CD4-positive, alpha-beta T cell treated with Interleukin-1 beta for 1 hour (primary cell): ENCODE measurements at regions not wholly inside any gene's neighbourhood (a gene's known extent, or its start where the extent isn't known, plus 50 kb on each side); places are given as distances from the start of the nearest gene placed in this dataset.
"Not testable (repeated sequence)": the region's sequence is repeated elsewhere in the genome, so short reads cannot be mapped to it uniquely, and the experiment has no call there.

Source experiments
- DNase-seq, 2 donors: peaks; one replicate each; pipeline ENCODE4 v3.0.0-alpha.2; 2020 to 2022

DNA sequence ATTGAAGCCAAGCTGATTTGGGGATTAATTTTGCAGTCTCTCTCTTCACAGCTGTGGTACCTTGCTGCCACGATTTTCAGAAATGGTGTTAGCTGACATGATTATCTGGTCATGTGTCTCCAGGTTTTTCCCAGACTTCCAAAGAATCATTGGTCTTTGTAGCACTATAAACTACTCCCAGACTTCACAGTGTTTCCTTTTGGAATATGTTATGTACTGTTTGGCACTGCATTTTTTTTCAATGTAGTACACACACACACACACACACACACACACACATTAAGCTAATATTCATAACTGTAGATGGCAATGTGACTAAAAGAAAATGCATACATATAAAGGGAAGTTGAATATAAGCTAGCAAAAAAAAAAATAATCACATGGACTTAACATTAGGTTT, 856.6 kb upstream of the SPRY2 start:
- DNase-seq, result no peak

- no peak for DNase-seq
These were observed 853.4 kb upstream of the SPRY2 start for GRCh38 chr13:81194362-81194761.

DNA sequence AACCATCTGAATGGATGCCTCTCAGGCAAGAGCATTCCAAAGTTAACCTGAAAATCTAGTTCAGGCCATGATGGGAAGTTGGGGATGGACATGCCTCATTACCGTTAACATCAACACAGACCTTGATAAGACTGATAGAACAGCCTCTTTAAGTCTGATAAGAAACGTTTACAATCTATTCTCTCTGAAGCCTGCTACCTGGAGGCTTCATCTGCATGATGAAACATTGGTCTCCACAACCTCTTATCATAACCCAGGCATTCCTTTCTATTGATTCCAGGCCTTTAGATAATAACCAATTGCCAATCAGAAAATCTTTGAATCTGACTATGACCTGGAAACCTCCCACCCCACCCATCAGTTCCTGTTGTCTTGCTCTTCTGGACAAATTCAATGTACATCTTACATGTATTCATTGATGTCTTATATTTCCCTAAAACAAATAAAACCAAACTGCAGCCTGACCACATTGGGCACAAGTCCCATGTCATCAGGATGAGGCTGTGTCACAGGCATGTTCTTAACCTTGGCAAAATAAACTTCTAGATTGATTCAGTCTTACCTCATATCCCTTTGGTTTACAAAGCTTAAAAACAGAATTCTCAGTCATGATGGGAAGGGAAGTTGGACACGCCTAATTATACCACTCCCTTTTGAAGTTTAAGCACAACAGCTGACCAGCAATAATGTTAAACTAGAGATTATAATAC, 843.8 kb upstream of the SPRY2 start:
- no peak for DNase-seq

GRCh38 chr13:81172603-81173002, 831.7 kb upstream of the SPRY2 start:
- DNase-seq, result no peak

GRCh38 chr13:81171065-81171647, 830.2 kb upstream of the SPRY2 start:
- no peak for DNase-seq

- DNase-seq, result not testable (repeated sequence)
These were observed 822.9 kb upstream of the SPRY2 start for GRCh38 chr13:81163823-81164222.

DNA sequence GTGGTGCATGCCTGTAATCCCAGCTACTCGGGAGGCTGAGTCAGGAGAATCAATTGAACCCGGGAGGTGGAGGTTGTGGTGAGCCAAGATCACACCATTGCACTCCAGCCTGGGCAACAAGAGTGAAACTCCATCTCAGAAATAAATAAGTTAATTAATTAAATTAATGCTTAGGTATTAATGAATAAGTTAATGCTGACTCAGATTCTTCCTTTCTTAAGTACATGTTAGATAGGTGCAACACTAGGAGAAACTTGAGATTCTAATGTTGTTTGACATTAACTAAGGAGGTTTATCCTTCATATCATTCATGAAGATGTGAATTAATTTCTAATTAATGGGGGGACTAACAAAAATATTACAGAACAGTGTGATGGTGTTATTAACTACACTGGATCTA, 812.6 kb upstream of the SPRY2 start:
- DNase-seq, result no peak

DNA sequence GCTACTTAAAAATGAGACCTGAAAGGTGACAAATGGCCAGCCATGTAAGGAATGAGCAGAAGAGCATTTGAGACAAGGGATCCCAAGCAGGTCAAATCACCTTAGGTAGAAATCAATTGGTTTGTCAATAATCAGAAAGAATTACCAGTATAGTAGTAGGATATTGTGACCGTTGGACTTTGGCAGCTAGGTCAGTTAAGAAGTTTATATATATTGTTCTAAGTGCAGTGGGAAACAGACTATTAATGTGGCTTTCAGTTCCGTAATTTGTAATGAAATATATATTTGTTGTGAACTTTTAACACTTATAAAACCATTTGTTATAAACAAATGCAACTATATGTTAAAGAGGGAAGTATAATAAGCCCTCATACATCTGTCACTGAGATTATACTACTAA, 807.9 kb upstream of the SPRY2 start:
- no peak for DNase-seq

DNA sequence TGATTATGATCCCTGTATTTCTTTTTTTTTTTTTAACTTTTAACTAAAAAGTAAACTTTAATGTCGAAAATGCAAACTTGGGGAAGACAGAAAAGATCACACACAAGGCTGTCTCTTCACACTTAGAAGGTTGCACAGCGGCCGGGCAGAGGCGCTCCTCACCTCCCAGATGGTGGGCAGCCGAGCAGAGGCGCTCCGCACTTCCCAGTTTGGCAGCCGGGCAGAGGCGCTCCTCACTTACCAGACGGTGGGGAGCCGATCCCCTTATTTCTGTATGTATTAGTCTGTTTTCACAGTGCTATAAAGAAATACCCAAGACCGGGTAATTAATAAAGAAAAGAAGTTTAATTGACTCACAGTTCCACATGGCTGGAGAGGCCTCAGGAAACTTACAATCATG, 805.6 kb upstream of the SPRY2 start:
- not testable (repeated sequence) for DNase-seq

DNA sequence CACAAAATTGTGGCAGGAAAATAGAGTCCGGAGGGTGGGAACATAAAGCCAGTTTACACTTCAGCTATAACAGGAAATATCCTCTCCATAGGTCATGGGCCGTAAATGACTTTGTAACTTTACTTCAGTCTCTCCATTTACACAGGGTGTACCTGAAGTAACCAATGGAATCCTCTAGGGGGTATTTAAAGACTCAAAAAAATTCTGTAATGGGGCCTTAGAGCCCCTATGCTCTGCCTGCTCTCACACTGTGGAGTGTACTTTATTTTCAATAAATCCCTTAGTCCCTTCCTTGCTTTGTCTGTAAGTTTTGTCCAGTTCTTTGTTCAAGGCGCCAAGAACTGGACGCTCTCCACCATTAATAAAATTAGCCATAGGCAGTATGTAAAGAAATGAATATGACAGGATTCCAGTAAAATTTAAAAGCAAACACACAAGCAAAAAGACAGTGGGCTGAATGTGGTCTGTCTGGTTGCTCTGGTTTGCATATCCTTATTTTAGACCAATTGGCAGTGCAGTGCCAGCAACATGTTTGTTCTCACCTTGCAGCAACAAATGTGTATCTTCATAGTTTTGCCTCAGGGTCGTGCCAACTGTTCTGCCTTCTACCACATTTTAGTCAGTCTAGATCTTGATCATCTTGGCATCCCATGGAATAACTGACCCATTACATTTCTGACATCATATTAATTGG, 801.5 kb upstream of the SPRY2 start:
- no peak for DNase-seq

- DNase-seq, result no peak
These were observed 799.7 kb upstream of the SPRY2 start for GRCh38 chr13:81140675-81141074.

- DNase-seq, result no peak
These were observed 799.1 kb upstream of the SPRY2 start for GRCh38 chr13:81139987-81140386.

- no peak for DNase-seq
These were observed 797.5 kb upstream of the SPRY2 start for GRCh38 chr13:81138353-81138980.

DNA sequence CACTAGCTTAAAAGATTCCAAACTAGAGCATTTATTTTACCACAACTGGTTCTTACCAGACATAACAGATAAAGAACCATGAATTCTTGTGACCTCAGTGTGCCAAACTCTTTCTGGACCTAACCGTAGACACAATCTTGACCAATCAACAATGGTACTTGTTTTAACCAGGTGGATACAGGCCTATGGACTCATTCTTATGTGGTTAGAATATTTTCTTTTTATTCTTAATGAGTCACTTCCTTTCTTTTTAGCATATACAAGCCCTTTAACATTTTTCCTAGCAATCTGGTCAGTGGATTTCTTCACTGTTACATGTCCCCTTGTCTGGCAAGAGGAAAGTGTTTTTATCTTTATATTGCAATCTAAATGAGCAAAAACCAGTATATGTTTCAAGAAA, 792.1 kb upstream of the SPRY2 start:
- no peak for DNase-seq

GRCh38 chr13:81117416-81117815, 776.5 kb upstream of the SPRY2 start:
- no peak for DNase-seq

DNA sequence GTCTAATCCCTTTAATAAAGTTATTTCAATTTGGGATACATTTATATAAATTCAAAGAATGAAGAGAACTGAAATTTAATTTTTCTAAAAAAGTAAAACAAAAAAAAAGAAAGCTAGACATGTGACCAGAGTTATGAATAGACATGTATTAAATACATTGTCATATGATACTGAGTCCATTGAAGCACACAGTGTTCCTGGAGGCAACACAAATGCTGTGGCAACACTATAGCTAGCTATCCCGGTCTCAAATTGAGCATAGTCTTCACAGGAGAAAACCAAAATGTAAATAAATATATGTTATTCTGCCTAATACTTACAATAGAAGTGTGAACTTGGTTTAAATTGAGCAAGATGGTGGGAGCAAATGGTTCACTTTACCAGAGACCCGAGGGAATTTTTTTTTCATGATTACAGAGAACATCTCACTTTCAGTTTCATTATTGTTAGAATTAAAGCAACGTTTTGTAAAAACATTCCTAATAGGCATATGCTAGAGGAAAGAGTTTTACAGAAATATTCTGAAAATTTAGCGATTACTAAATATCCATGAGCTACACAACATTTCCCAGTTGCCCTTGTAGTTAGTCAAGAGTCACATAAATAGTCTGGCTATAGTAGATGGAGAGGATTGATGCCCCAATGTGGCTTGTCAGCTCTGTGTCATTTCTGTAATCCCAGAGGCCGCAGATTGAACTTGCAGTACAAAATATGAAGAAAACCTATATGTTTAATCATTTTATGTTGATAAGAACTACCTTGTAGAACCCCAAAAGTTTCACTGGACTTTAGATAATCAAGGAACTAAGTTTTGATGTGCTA, 775.7 kb upstream of the SPRY2 start:
- DNase-seq, result no peak

- DNase-seq, result no peak
These were observed 768.1 kb upstream of the SPRY2 start for GRCh38 chr13:81109026-81109425.

GRCh38 chr13:81106348-81106747, 765.4 kb upstream of the SPRY2 start:
- no peak for DNase-seq

DNA sequence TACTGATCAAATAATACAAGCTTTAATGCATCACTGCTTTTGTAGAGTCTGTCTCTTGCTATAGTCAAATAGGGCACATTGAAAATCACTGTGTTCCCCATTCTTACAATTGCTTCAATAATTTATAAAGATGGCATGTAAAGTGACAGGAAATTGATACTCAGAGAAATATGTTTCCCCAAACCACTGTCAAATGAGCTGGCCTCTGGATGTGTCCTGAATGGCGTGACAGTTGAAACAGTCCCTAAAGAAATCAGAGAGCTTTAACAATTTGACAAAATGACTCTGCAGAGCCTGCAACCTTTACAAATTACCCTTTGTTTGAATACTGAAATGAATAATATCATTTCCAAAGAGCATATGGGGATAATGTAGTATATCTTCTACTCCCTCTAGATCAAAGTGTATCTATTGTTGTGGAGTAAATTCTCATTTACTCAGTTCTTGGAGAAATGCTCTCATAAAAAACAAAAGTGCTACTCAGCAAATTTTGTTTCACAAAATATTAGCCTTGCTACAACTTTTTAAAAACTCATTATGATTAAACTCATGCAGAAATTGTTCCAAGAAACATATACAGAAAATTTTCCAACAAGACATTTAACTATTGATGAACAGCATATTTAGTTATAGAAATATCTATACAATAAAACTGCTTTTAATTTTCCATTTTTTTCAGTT, 763.2 kb upstream of the SPRY2 start:
- no peak for DNase-seq

GRCh38 chr13:81102066-81102465, 761.1 kb upstream of the SPRY2 start:
- not testable (repeated sequence) for DNase-seq

GRCh38 chr13:81089371-81090157, 748.6 kb upstream of the SPRY2 start:
- no peak for DNase-seq
